C4-2B (cell line): ENCODE measurements at regions not wholly inside any gene's neighbourhood (a gene's known extent, or its start where the extent isn't known, plus 50 kb on each side); places are given as distances from the start of the nearest gene placed in this dataset.

Experiments
- H3K27ac ChIP-seq: fragments of 450-650 bp; 2 replicates; pipeline ENCODE4 v1.5.1; 2017
- CTCF ChIP-seq: fragments of 450-650 bp; conservative IDR thresholded peaks from 2 replicates; pipeline ENCODE4 v1.5.1; 2017; ENCODE audit warnings: mild to moderate bottlenecking
- ZFX ChIP-seq: fragments of 450-650 bp; IDR thresholded peaks from 2 replicates; pipeline ENCODE4 v1.6.1; 2017

GRCh38 chr12:89236748-89237383 lies 115.4 kb downstream of the DUSP6 start:
- no peak for TF ChIP-seq ZFX
- no peak for TF ChIP-seq CTCF
- no peak overlapping the region; the same call in 1 of the 2 replicates for H3K27ac ChIP-seq

GRCh38 chr12:89236237-89236636 lies 116.1 kb downstream of the DUSP6 start:
- TF ChIP-seq CTCF (no peak), ZFX (no peak)
- H3K27ac ChIP-seq: no peak overlapping the region; the same call in 1 of the 2 replicates

- TF ChIP-seq CTCF (no peak), ZFX (no peak)
- no peak overlapping the region for H3K27ac ChIP-seq
Measured at GRCh38 chr12:89235189-89235993, 116.9 kb downstream of the DUSP6 start.

GRCh38 chr12:89234324-89235114 lies 117.8 kb downstream of the DUSP6 start:
- no peak for TF ChIP-seq CTCF
- TF ChIP-seq ZFX: no peak
- no peak overlapping the region for H3K27ac ChIP-seq

GRCh38 chr12:89231686-89232085 lies 120.6 kb downstream of the DUSP6 start:
- H3K27ac ChIP-seq: no peak overlapping the region
- TF ChIP-seq CTCF (no peak), ZFX (no peak)

GRCh38 chr12:89230376-89231315 lies 121.7 kb downstream of the DUSP6 start:
- TF ChIP-seq CTCF (no peak), ZFX (no peak)
- no peak overlapping the region for H3K27ac ChIP-seq
